ENCODE measurements at regions not wholly inside any gene's neighbourhood (a gene's known extent, or its start where the extent isn't known, plus 50 kb on each side); places are given as distances from the start of the nearest gene placed in this dataset.

DNA sequence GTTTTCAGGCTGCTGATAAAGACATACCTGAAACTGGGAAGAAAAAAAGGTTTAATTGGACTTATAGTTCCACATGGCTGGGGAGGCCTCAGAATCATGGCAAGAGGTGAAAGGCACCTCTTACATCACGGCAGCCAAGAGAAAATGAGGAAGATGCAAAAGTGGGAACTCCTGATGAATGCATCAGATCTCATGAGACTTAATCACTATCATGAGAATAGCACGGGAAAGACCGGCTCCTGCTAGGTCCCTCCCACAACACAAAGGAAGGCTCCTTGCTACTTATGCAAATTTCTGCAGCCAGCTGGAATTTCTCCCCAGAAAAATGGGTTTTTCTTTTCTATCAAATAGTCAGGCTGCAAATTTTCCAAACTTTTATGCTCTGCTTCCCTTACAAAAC lies 174.1 kb upstream of the RMST start:
- ChIA-PET POLR2A (no interaction called here), CTCF (interaction anchor here (1.0 kb wide), 1 partner anchor 20 kb away, joined by 4 read pairs; no protein-coding TSS in a partner anchor)
- Histone ChIP-seq H3K4me1 (ENCODE audit: control insufficient read depth in 1 of 2, insufficient read depth in 2 of 2, low read depth in 1 of 2, low read length in 1 of 2) (no peaks in the 10 kb centered on the region), H3K9ac (no peak overlapping the region), H2AFZ (ENCODE audit: low read depth) (no peak overlapping the region), H3K79me2 (ENCODE audit: insufficient read depth) (no peaks in the 10 kb centered on the region), H3K9me3 (no peaks in the 10 kb centered on the region), H3F3A (replicated peaks; ENCODE audit: insufficient read depth) (no peaks in the 10 kb centered on the region), H3K36me3 (replicated peaks in 1 of 2; ENCODE audit: control insufficient read depth in 1 of 2, insufficient read depth in 2 of 2, low read length in 1 of 2) (no peaks in the 10 kb centered on the region), H3K9me2 (no peaks in the 10 kb centered on the region), H3K27me3 (ENCODE audit: insufficient read depth) (no peaks in the 10 kb centered on the region), H3K27ac (ENCODE audit: low read depth in 2 of 2, low read length in 1 of 2) (no peak overlapping the region), H4K20me1 (ENCODE audit: insufficient read depth) (no peaks in the 10 kb centered on the region), H3K4me2 (no peak overlapping the region), H3K4me3 (ENCODE audit: low read depth in 2 of 2, low read length in 1 of 2) (no peak overlapping the region)
- no peak for TF ChIP-seq RCOR1 (IDR thresholded peaks at IDR 0.05; ENCODE audit: low read length)
- 37% methylated on average over 3 of the region's 3 CpGs for WGBS (ENCODE audit: low lambda C conversion rate)
- DNase-seq = no peak

DNA sequence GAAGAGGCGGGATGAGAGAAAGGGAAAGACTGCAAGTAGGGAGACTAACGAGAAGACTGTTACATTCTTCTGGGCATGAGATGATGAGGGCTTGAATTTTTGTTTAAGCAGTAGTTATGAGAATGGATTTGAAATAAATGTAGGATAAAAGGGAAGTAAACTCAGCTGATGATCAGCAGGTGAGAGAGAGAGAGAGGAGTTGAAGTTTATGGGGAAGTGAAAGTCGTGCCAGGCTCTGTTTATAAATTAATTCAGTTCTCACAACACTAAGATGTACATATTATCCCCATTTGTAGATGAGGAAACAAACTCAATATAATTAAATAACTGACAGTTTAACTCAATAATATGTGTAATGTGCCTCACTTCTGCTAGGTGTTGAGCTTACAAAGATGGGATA lies 170.0 kb upstream of the RMST start:
- Histone ChIP-seq H3K27ac (ENCODE audit: low read depth in 2 of 2, low read length in 1 of 2) (no peak overlapping the region), H3F3A (replicated peaks; ENCODE audit: insufficient read depth) (no peaks in the 10 kb centered on the region), H3K27me3 (ENCODE audit: insufficient read depth) (no peaks in the 10 kb centered on the region), H3K36me3 (replicated peaks in 1 of 2; ENCODE audit: control insufficient read depth in 1 of 2, insufficient read depth in 2 of 2, low read length in 1 of 2) (no peaks in the 10 kb centered on the region), H3K79me2 (ENCODE audit: insufficient read depth) (no peaks in the 10 kb centered on the region), H4K20me1 (ENCODE audit: insufficient read depth) (no peaks in the 10 kb centered on the region), H3K9ac (no peak overlapping the region), H3K9me2 (no peaks in the 10 kb centered on the region), H2AFZ (ENCODE audit: low read depth) (no peak overlapping the region), H3K9me3 (0 out of 2 replicates have a peak, but pooled peaks cover 2% of the 10 kb centered on the region), H3K4me2 (no peak overlapping the region), H3K4me1 (ENCODE audit: control insufficient read depth in 1 of 2, insufficient read depth in 2 of 2, low read depth in 1 of 2, low read length in 1 of 2) (no peaks in the 10 kb centered on the region), H3K4me3 (ENCODE audit: low read depth in 2 of 2, low read length in 1 of 2) (no peak overlapping the region)
- no peak for DNase-seq
- no peak for TF ChIP-seq RFX5 (IDR thresholded peaks at IDR 0.05; ENCODE audit: low read length)
- TF ChIP-seq RAD21 (IDR thresholded peaks at IDR 0.05; ENCODE audit: low read length) = no peak
- no peak for TF ChIP-seq ZBTB33 (IDR thresholded peaks at IDR 0.05; ENCODE audit: borderline replicate concordance, low read depth)
- TF ChIP-seq EP300 (IDR thresholded peaks at IDR 0.05; ENCODE audit: borderline replicate concordance in 1 of 2, low read depth in 1 of 2, low read length in 1 of 2) = no peak
- no peak for TF ChIP-seq SMC3 (IDR thresholded peaks at IDR 0.05; ENCODE audit: low read depth, low read length)
- TF ChIP-seq MEF2A (IDR thresholded peaks at IDR 0.05; ENCODE audit: borderline replicate concordance, low read depth) = no peak
- no peak for TF ChIP-seq JUND (IDR thresholded peaks at IDR 0.05)
- no peak for TF ChIP-seq PBX3 (IDR thresholded peaks at IDR 0.05)
- TF ChIP-seq REST (IDR thresholded peaks at IDR 0.05; ENCODE audit: low read depth, low read length) = no peak
- TF ChIP-seq RXRA (IDR thresholded peaks at IDR 0.05; ENCODE audit: borderline replicate concordance, low read depth) = no peak
- TF ChIP-seq, protein P1, sequence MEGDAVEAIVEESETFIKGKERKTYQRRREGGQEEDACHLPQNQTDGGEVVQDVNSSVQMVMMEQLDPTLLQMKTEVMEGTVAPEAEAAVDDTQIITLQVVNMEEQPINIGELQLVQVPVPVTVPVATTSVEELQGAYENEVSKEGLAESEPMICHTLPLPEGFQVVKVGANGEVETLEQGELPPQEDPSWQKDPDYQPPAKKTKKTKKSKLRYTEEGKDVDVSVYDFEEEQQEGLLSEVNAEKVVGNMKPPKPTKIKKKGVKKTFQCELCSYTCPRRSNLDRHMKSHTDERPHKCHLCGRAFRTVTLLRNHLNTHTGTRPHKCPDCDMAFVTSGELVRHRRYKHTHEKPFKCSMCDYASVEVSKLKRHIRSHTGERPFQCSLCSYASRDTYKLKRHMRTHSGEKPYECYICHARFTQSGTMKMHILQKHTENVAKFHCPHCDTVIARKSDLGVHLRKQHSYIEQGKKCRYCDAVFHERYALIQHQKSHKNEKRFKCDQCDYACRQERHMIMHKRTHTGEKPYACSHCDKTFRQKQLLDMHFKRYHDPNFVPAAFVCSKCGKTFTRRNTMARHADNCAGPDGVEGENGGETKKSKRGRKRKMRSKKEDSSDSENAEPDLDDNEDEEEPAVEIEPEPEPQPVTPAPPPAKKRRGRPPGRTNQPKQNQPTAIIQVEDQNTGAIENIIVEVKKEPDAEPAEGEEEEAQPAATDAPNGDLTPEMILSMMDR (IDR thresholded peaks at IDR 0.05) = no peak
- TF ChIP-seq CHD2 (IDR thresholded peaks at IDR 0.05; ENCODE audit: low read length, partially characterized antibody) = no peak
- TF ChIP-seq NFIC (IDR thresholded peaks at IDR 0.05; ENCODE audit: borderline replicate concordance) = no peak
- TF ChIP-seq GABPA (IDR thresholded peaks at IDR 0.05; ENCODE audit: low read depth) = no peak
- TF ChIP-seq FOSL2 (IDR thresholded peaks at IDR 0.05; ENCODE audit: borderline replicate concordance, low read depth) = no peak
- ChIA-PET POLR2A (no interaction called here), CTCF (no interaction called here)
- 11% methylated on average over 3 of the region's 3 CpGs for WGBS (ENCODE audit: low lambda C conversion rate)
